ENCODE measurements at regions not wholly inside any gene's neighbourhood (a gene's known extent, or its start where the extent isn't known, plus 50 kb on each side); places are given as distances from the start of the nearest gene placed in this dataset.

GRCh38 chr21:25118648-25119047, 488.6 kb downstream of the MRPL39 start:
- no peak for DNase-seq

GRCh38 chr21:25115021-25115420, 492.3 kb downstream of the MRPL39 start:
- no peak for DNase-seq

GRCh38 chr21:25107708-25108107, 499.6 kb downstream of the MRPL39 start:
- no peak for DNase-seq

- no peak for DNase-seq
These were observed 503.6 kb downstream of the MRPL39 start for GRCh38 chr21:25103500-25104207.

- DNase-seq = no peak
These were observed 509.6 kb downstream of the MRPL39 start for GRCh38 chr21:25097648-25098047.

- DNase-seq = no peak
These were observed 512.6 kb downstream of the MRPL39 start for GRCh38 chr21:25094695-25095094.

GRCh38 chr21:25092441-25093011, 514.8 kb downstream of the MRPL39 start:
- DNase-seq = no peak

- DNase-seq = no peak
These were observed 526.2 kb downstream of the MRPL39 start for GRCh38 chr21:25081096-25081495.

- no peak for DNase-seq
These were observed 526.6 kb downstream of the MRPL39 start for GRCh38 chr21:25080661-25081060.

GRCh38 chr21:25080141-25080540, 527.1 kb downstream of the MRPL39 start:
- DNase-seq = no peak

GRCh38 chr21:25079053-25079452, 528.2 kb downstream of the MRPL39 start:
- DNase-seq = no peak

GRCh38 chr21:25062061-25062460, 545.2 kb downstream of the MRPL39 start:
- no peak for DNase-seq

- no peak for DNase-seq
These were observed 552.6 kb downstream of the MRPL39 start for GRCh38 chr21:25054689-25055088.

GRCh38 chr21:25039461-25040380, 567.6 kb downstream of the MRPL39 start:
- peak; percentile 59 for DNase-seq

GRCh38 chr21:25036775-25037174, 570.5 kb downstream of the MRPL39 start:
- DNase-seq = no peak

- no peak for DNase-seq
These were observed 575.5 kb downstream of the MRPL39 start for GRCh38 chr21:25031750-25032149.

GRCh38 chr21:25029580-25029979, 577.7 kb downstream of the MRPL39 start:
- DNase-seq = no peak

GRCh38 chr21:25025596-25025995, 581.7 kb downstream of the MRPL39 start:
- no peak for DNase-seq

GRCh38 chr21:25024639-25025038, 582.6 kb downstream of the MRPL39 start:
- DNase-seq = no peak

GRCh38 chr21:25005388-25005787, 601.9 kb downstream of the MRPL39 start:
- no peak for DNase-seq

- peak; percentile 29 for DNase-seq
These were observed 604.6 kb downstream of the MRPL39 start for GRCh38 chr21:25002676-25003075.

GRCh38 chr21:24995216-24995615, 612.1 kb downstream of the MRPL39 start:
- no peak for DNase-seq

GRCh38 chr21:24994717-24995116, 612.6 kb downstream of the MRPL39 start:
- DNase-seq = no peak

- DNase-seq = no peak
These were observed 617.8 kb downstream of the MRPL39 start for GRCh38 chr21:24989516-24989915.

All from DMS53 (cell line).